ENCODE measurements at regions not wholly inside any gene's neighbourhood (a gene's known extent, or its start where the extent isn't known, plus 50 kb on each side); places are given as distances from the start of the nearest gene placed in this dataset.
"Not testable (repeated sequence)": the region's sequence is repeated elsewhere in the genome, so short reads cannot be mapped to it uniquely, and the experiment has no call there.

GRCh38 chr11:67806728-67807235 lies 132.4 kb upstream of the ALDH3B2 start:
- not testable (repeated sequence) for DNase-seq (ENCODE audit: low read depth in 4 of 4, low spot score in 2 of 4)

- DNase-seq (ENCODE audit: low read depth in 4 of 4, low spot score in 2 of 4) = not testable (repeated sequence)
Observed at GRCh38 chr11:67806183-67806582, 131.8 kb upstream of the ALDH3B2 start.

GRCh38 chr11:67805253-67806126 lies 131.1 kb upstream of the ALDH3B2 start:
- peak; percentile 76 to 90 (median 88) for DNase-seq (ENCODE audit: low read depth in 4 of 4, low spot score in 2 of 4)

- not testable (repeated sequence) for DNase-seq (ENCODE audit: low read depth in 4 of 4, low spot score in 2 of 4)
Observed at GRCh38 chr11:67804435-67805252, 130.2 kb upstream of the ALDH3B2 start.

- not testable (repeated sequence) for DNase-seq (ENCODE audit: low read depth in 4 of 4, low spot score in 2 of 4)
Observed at GRCh38 chr11:67803519-67803918, 129.1 kb upstream of the ALDH3B2 start.

GRCh38 chr11:67803055-67803454 lies 128.6 kb upstream of the ALDH3B2 start:
- not testable (repeated sequence) for DNase-seq (ENCODE audit: low read depth in 4 of 4, low spot score in 2 of 4)

- not testable (repeated sequence) for DNase-seq (ENCODE audit: low read depth in 4 of 4, low spot score in 2 of 4)
Observed at GRCh38 chr11:67802623-67803022, 128.2 kb upstream of the ALDH3B2 start.

GRCh38 chr11:67801397-67801796 lies 127.0 kb upstream of the ALDH3B2 start:
- not testable (repeated sequence) for DNase-seq (ENCODE audit: low read depth in 4 of 4, low spot score in 2 of 4)

GRCh38 chr11:67800591-67800990 lies 126.2 kb upstream of the ALDH3B2 start:
- not testable (repeated sequence) for DNase-seq (ENCODE audit: low read depth in 4 of 4, low spot score in 2 of 4)

GRCh38 chr11:67799808-67800207 lies 125.4 kb upstream of the ALDH3B2 start:
- DNase-seq (ENCODE audit: low read depth in 4 of 4, low spot score in 2 of 4) = not testable (repeated sequence)

- not testable (repeated sequence) for DNase-seq (ENCODE audit: low read depth in 4 of 4, low spot score in 2 of 4)
Observed at GRCh38 chr11:67797726-67798521, 123.5 kb upstream of the ALDH3B2 start.

- DNase-seq (ENCODE audit: low read depth in 4 of 4, low spot score in 2 of 4) = no peak
Observed at GRCh38 chr11:67795746-67796145, 121.3 kb upstream of the ALDH3B2 start.

- DNase-seq (ENCODE audit: low read depth in 4 of 4, low spot score in 2 of 4) = not testable (repeated sequence)
Observed at GRCh38 chr11:67793750-67794149, 119.3 kb upstream of the ALDH3B2 start.

- not testable (repeated sequence) for DNase-seq (ENCODE audit: low read depth in 4 of 4, low spot score in 2 of 4)
Observed at GRCh38 chr11:67792273-67792990, 118.0 kb upstream of the ALDH3B2 start.

GRCh38 chr11:67791598-67792170 lies 117.3 kb upstream of the ALDH3B2 start:
- DNase-seq (ENCODE audit: low read depth in 4 of 4, low spot score in 2 of 4) = not testable (repeated sequence)

- not testable (repeated sequence) for DNase-seq (ENCODE audit: low read depth in 4 of 4, low spot score in 2 of 4)
Observed at GRCh38 chr11:67788341-67788695, 113.9 kb upstream of the ALDH3B2 start.

GRCh38 chr11:67787681-67788340 lies 113.4 kb upstream of the ALDH3B2 start:
- not testable (repeated sequence) for DNase-seq (ENCODE audit: low read depth in 4 of 4, low spot score in 2 of 4)

- not testable (repeated sequence) for DNase-seq (ENCODE audit: low read depth in 4 of 4, low spot score in 2 of 4)
Observed at GRCh38 chr11:67781967-67782366, 107.5 kb upstream of the ALDH3B2 start.

GRCh38 chr11:67781506-67781905 lies 107.1 kb upstream of the ALDH3B2 start:
- DNase-seq (ENCODE audit: low read depth in 4 of 4, low spot score in 2 of 4) = not testable (repeated sequence)
